ENCODE measurements at regions not wholly inside any gene's neighbourhood (a gene's known extent, or its start where the extent isn't known, plus 50 kb on each side); places are given as distances from the start of the nearest gene placed in this dataset.

GRCh38 chr5:61677220-61677619 is 345.2 kb downstream of the ZSWIM6 start:
- intact Hi-C loops (cut with micrococcal nuclease) = no loop called here
- Histone ChIP-seq H3K27ac (ENCODE audit: low read length) (no peak overlapping the region), H3K27me3 (ENCODE audit: control insufficient read depth, insufficient read depth, low read length) (no peaks in the 10 kb centered on the region), H3K4me3 (ENCODE audit: low read length) (no peak overlapping the region), H3K9me3 (ENCODE audit: control insufficient read depth, insufficient read depth, low read length) (no peaks in the 10 kb centered on the region), H3K36me3 (ENCODE audit: control insufficient read depth, insufficient read depth, low read length) (no peaks in the 10 kb centered on the region), H3K4me1 (ENCODE audit: control insufficient read depth, insufficient read depth, low read length) (peaks cover 5% of the 10 kb centered on the region)
- TF ChIP-seq CTCF (IDR thresholded peaks at IDR 0.05) = no peak
- 63% methylated on average over 2 of the region's 2 CpGs for WGBS (ENCODE audit: insufficient coverage)
- peaks cover 0 to 18% of the 10 kb centered on the region in 2 donors for H3K27me3 Mint-ChIP-seq (ENCODE audit: low read depth in 2 of 2)
- no peaks in the 10 kb centered on the region for H3K36me3 Mint-ChIP-seq
- DNase-seq = no peak
- ATAC-seq = no peak
- H3K9me3 Mint-ChIP-seq = no peaks in the 10 kb centered on the region
- H3K4me1 Mint-ChIP-seq = no peaks in the 10 kb centered on the region
- H3K4me3 Mint-ChIP-seq = no peak overlapping the region
- H3K27ac Mint-ChIP-seq = no peak overlapping the region

- TF ChIP-seq CTCF (IDR thresholded peaks at IDR 0.05) = no peak
- 95% methylated on average over 4 of the region's 4 CpGs for WGBS (ENCODE audit: insufficient coverage)
- no peak for DNase-seq
Measured at GRCh38 chr5:61678966-61679365, 346.9 kb downstream of the ZSWIM6 start.

GRCh38 chr5:61679562-61679961 is 347.5 kb downstream of the ZSWIM6 start:
- Mint-ChIP-seq H3K4me1 (no peaks in the 10 kb centered on the region), H3K9me3 (no peaks in the 10 kb centered on the region), H3K4me3 (no peak overlapping the region), H3K27ac (no peak overlapping the region), H3K36me3 (no peaks in the 10 kb centered on the region), H3K27me3 (ENCODE audit: low read depth in 2 of 2) (peaks cover 0 to 14% of the 10 kb centered on the region in 2 donors)
- no peaks in the 10 kb centered on the region for H3K36me3 ChIP-seq (ENCODE audit: control insufficient read depth, insufficient read depth, low read length)
- DNase-seq (no peak), ATAC-seq (no peak)
- intact Hi-C loops (cut with micrococcal nuclease) = no loop called here
- H3K9me3 ChIP-seq (ENCODE audit: control insufficient read depth, insufficient read depth, low read length) = no peaks in the 10 kb centered on the region
- no peak for TF ChIP-seq CTCF (IDR thresholded peaks at IDR 0.05)
- WGBS (ENCODE audit: insufficient coverage) = 89% methylated on average over 3 of the region's 3 CpGs
- H3K27me3 ChIP-seq (ENCODE audit: control insufficient read depth, insufficient read depth, low read length) = no peaks in the 10 kb centered on the region
- H3K4me1 ChIP-seq (ENCODE audit: control insufficient read depth, insufficient read depth, low read length) = no peaks in the 10 kb centered on the region
- H3K27ac ChIP-seq (ENCODE audit: low read length) = no peak overlapping the region
- H3K4me3 ChIP-seq (ENCODE audit: low read length) = no peak overlapping the region

More at GRCh38 chr5:61678966-61679365, 346.9 kb downstream of the ZSWIM6 start:
- H3K36me3 ChIP-seq (ENCODE audit: control insufficient read depth, insufficient read depth, low read length) = no peaks in the 10 kb centered on the region
- Mint-ChIP-seq H3K27ac (no peak overlapping the region), H3K4me1 (no peaks in the 10 kb centered on the region), H3K36me3 (no peaks in the 10 kb centered on the region), H3K9me3 (no peaks in the 10 kb centered on the region), H3K4me3 (no peak overlapping the region), H3K27me3 (ENCODE audit: low read depth in 2 of 2) (peaks cover 0 to 12% of the 10 kb centered on the region in 2 donors)
- intact Hi-C loops (cut with micrococcal nuclease) = no loop called here
- no peaks in the 10 kb centered on the region for H3K9me3 ChIP-seq (ENCODE audit: control insufficient read depth, insufficient read depth, low read length)
- H3K27me3 ChIP-seq (ENCODE audit: control insufficient read depth, insufficient read depth, low read length) = no peaks in the 10 kb centered on the region
- H3K4me1 ChIP-seq (ENCODE audit: control insufficient read depth, insufficient read depth, low read length) = no peaks in the 10 kb centered on the region
- H3K4me3 ChIP-seq (ENCODE audit: low read length) = no peak overlapping the region
- ATAC-seq = no peak
- H3K27ac ChIP-seq (ENCODE audit: low read length) = no peak overlapping the region

- no peaks in the 10 kb centered on the region for H3K27me3 ChIP-seq (ENCODE audit: control insufficient read depth, insufficient read depth, low read length)
- no peak for DNase-seq
- H3K27ac Mint-ChIP-seq = no peak overlapping the region
- H3K27ac ChIP-seq (ENCODE audit: low read length) = no peak overlapping the region
- no peak overlapping the region for H3K4me3 ChIP-seq (ENCODE audit: low read length)
- H3K9me3 ChIP-seq (ENCODE audit: control insufficient read depth, insufficient read depth, low read length) = no peaks in the 10 kb centered on the region
- H3K36me3 ChIP-seq (ENCODE audit: control insufficient read depth, insufficient read depth, low read length) = no peaks in the 10 kb centered on the region
- WGBS (ENCODE audit: insufficient coverage) = 71% methylated on average over 1 of the region's 2 CpGs
- H3K27me3 Mint-ChIP-seq (ENCODE audit: low read depth in 2 of 2) = peaks cover 3 to 15% of the 10 kb centered on the region in 2 donors
- H3K4me1 ChIP-seq (ENCODE audit: control insufficient read depth, insufficient read depth, low read length) = no peaks in the 10 kb centered on the region
- no peak overlapping the region for H3K4me3 Mint-ChIP-seq
- H3K9me3 Mint-ChIP-seq = no peaks in the 10 kb centered on the region
- no peaks in the 10 kb centered on the region for H3K36me3 Mint-ChIP-seq
- H3K4me1 Mint-ChIP-seq = no peaks in the 10 kb centered on the region
- intact Hi-C loops (cut with micrococcal nuclease) = no loop called here
- no peak for ATAC-seq
- no peak for TF ChIP-seq CTCF (IDR thresholded peaks at IDR 0.05)
Measured at GRCh38 chr5:61680247-61680646, 348.2 kb downstream of the ZSWIM6 start.

All from natural killer cell (primary cell).